SKM-1 (cell line): ENCODE measurements at regions not wholly inside any gene's neighbourhood (a gene's known extent, or its start where the extent isn't known, plus 50 kb on each side); places are given as distances from the start of the nearest gene placed in this dataset.

Experiments
- DNase-seq: peaks from one replicate; lab custom pipeline; 2025; ENCODE audit not compliant: unreplicated experiment; lab: John Stamatoyannopoulos, UW

DNA sequence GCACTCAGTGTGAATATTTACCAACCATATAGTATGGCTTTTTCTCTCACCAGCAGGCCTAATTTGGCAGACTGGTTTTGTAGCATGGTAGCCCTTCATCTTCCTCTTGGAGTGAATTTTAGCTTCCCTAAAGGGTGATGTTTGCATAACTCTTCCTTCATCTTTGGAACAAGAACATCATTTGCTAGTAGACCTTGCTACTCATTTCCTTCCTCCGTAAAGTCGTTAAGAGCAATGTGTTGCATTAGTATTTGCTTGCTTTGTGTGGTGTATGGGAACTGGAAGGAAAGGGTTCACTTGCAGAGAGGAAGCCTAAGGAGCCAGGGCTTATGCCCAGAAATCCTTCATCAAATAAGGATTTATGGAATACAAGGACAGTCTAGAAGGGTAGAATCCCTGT, 50.2 kb upstream of the PGRMC2 start:
- DNase-seq = no peak
